HEK293 (cell line): ENCODE measurements at regions not wholly inside any gene's neighbourhood (a gene's known extent, or its start where the extent isn't known, plus 50 kb on each side); places are given as distances from the start of the nearest gene placed in this dataset.

Experiments used
- CTCF ChIA-PET: fragments of 350-600 bp; formaldehyde crosslinking; extraction: SDS; loops from one replicate; lab custom pipeline; 2021; ENCODE audit warnings: antibody characterized with exemption; lab: Yijun Ruan, JAX
- POLR2A ChIA-PET: fragments of 300-600 bp; formaldehyde crosslinking; extraction: SDS; loops from one replicate; lab custom pipeline; 2020; ENCODE audit warnings: antibody characterized with exemption, inconsistent platforms; lab: Yijun Ruan, JAX
- H3K27ac ChIP-seq: fragments of 200-500 bp; sonication (Bioruptor generic); 2 replicates; pipeline ENCODE4 v1.5.1; 2014; ENCODE audit warnings: low read depth, low read length, control low read depth, inconsistent platforms; ENCODE audit errors: extremely low read depth
- H3K36me3 ChIP-seq, 2 experiments: fragments of 200-500 bp in 1 of 2; sonication (Bioruptor generic) in 1 of 2; 1 replicate in 1 of 2; 2 replicates in 1 of 2; pipeline ENCODE4 v1.5.1; 2014 to 2017; ENCODE audit warnings: inconsistent platforms in 2 of 2, low read length in 2 of 2; ENCODE audit not compliant: control insufficient read depth in 2 of 2, insufficient read depth in 1 of 2
- H3K4me1 ChIP-seq: fragments of 200-500 bp; sonication (Bioruptor generic); 2 replicates; pipeline ENCODE4 v1.5.1; 2014; ENCODE audit warnings: mild to moderate bottlenecking, low read length, inconsistent platforms; ENCODE audit not compliant: control insufficient read depth, insufficient read depth
- H3K4me3 ChIP-seq: 2 replicates; pipeline ENCODE4 v1.5.1; 2011; ENCODE audit warnings: low read depth, mild to moderate bottlenecking, control low read depth, low read length, moderate library complexity
- H3K9me3 ChIP-seq: fragments of 200-500 bp; sonication (Bioruptor generic); 2 replicates; pipeline ENCODE4 v1.5.1; 2014; ENCODE audit warnings: low read depth, low read length, inconsistent platforms; ENCODE audit not compliant: control insufficient read depth, insufficient read depth
- GLI2 ChIP-seq: fragments of 450-650 bp; formaldehyde crosslinking; IDR thresholded peaks from 2 replicates; pipeline ENCODE4; 2017; ENCODE audit warnings: missing biosample characterization, missing genetic modification characterization, low read depth, borderline replicate concordance
- KLF8 ChIP-seq: fragments of 450-650 bp; formaldehyde crosslinking; IDR thresholded peaks from 2 replicates; pipeline ENCODE4 v1.5.1; 2016; ENCODE audit warnings: missing biosample characterization, missing genetic modification characterization
- OSR2 ChIP-seq: fragments of 450-650 bp; formaldehyde crosslinking; IDR thresholded peaks from 2 replicates; pipeline ENCODE4 v1.5.1; 2016; ENCODE audit warnings: missing biosample characterization, missing genetic modification characterization
- SCRT1 ChIP-seq: fragments of 450-650 bp; formaldehyde crosslinking; IDR thresholded peaks from 2 replicates; pipeline ENCODE4 v1.5.1; 2016; ENCODE audit warnings: missing biosample characterization, missing genetic modification characterization, borderline replicate concordance
- ZBTB48 ChIP-seq: fragments of 450-650 bp; formaldehyde crosslinking; IDR thresholded peaks from 2 replicates; pipeline ENCODE4 v1.5.1; 2016; ENCODE audit warnings: missing biosample characterization, missing genetic modification characterization
- ZNF114 ChIP-seq: fragments of 450-650 bp; formaldehyde crosslinking; IDR thresholded peaks from 2 replicates; pipeline ENCODE4 v1.5.0; 2017; ENCODE audit warnings: missing biosample characterization, missing genetic modification characterization
- ZNF133 ChIP-seq: fragments of 450-650 bp; formaldehyde crosslinking; IDR thresholded peaks from 2 replicates; pipeline ENCODE4 v1.5.1; 2016; ENCODE audit warnings: missing biosample characterization, missing genetic modification characterization
- ZNF155 ChIP-seq: fragments of 450-650 bp; formaldehyde crosslinking; IDR thresholded peaks from 2 replicates; pipeline ENCODE4 v1.5.1; 2016; ENCODE audit warnings: missing biosample characterization, missing genetic modification characterization
- ZNF175 ChIP-seq: fragments of 450-650 bp; formaldehyde crosslinking; IDR thresholded peaks from 2 replicates; pipeline ENCODE4 v1.5.1; 2016; ENCODE audit warnings: missing biosample characterization, missing genetic modification characterization
- ZNF19 ChIP-seq: fragments of 450-650 bp; formaldehyde crosslinking; IDR thresholded peaks from 2 replicates; pipeline ENCODE4; 2016; ENCODE audit warnings: missing biosample characterization, missing genetic modification characterization, low read depth
- ZNF211 ChIP-seq: fragments of 450-650 bp; formaldehyde crosslinking; IDR thresholded peaks from 2 replicates; pipeline ENCODE4 v1.5.1; 2016; ENCODE audit warnings: low read depth, missing biosample characterization, missing genetic modification characterization
- ZNF292 ChIP-seq: fragments of 450-650 bp; formaldehyde crosslinking; IDR thresholded peaks from 2 replicates; pipeline ENCODE4 v1.5.1; 2016; ENCODE audit warnings: low read depth, missing biosample characterization, missing genetic modification characterization, borderline replicate concordance
- ZNF311 ChIP-seq: fragments of 450-650 bp; formaldehyde crosslinking; IDR thresholded peaks from 2 replicates; pipeline ENCODE4 v1.5.1; 2017; ENCODE audit warnings: missing biosample characterization, missing genetic modification characterization, borderline replicate concordance
- ZNF335 ChIP-seq: fragments of 450-650 bp; formaldehyde crosslinking; conservative IDR thresholded peaks from 2 replicates; pipeline ENCODE4 v1.5.1; 2016; ENCODE audit warnings: missing biosample characterization, missing genetic modification characterization
- ZNF341 ChIP-seq: fragments of 450-650 bp; formaldehyde crosslinking; IDR thresholded peaks from 2 replicates; pipeline ENCODE4; 2016; ENCODE audit warnings: low read depth, missing biosample characterization, missing genetic modification characterization
- ZSCAN23 ChIP-seq: fragments of 450-650 bp; formaldehyde crosslinking; IDR thresholded peaks from 2 replicates; pipeline ENCODE4 v1.5.1; 2016; ENCODE audit warnings: missing biosample characterization, missing genetic modification characterization
- TF ChIP-seq, protein P1 (sequence below): fragments of 450-650 bp; IDR thresholded peaks from 2 replicates; pipeline ENCODE4 v1.5.1; 2018; ENCODE audit warnings: missing biosample characterization, missing genetic modification characterization
- TF ChIP-seq, protein P2 (sequence below): fragments of 450-650 bp; formaldehyde crosslinking; IDR thresholded peaks from 2 replicates; pipeline ENCODE4 v1.5.1; 2017; ENCODE audit warnings: missing biosample characterization, missing genetic modification characterization
- TF ChIP-seq, protein P3 (sequence below): fragments of 450-650 bp; formaldehyde crosslinking; IDR thresholded peaks from 2 replicates; pipeline ENCODE4 v1.5.1; 2016; ENCODE audit warnings: missing biosample characterization, missing genetic modification characterization, low read depth
- TF ChIP-seq, protein P4 (sequence below): fragments of 450-650 bp; formaldehyde crosslinking; IDR thresholded peaks from 2 replicates; pipeline ENCODE4 v1.5.1; 2016; ENCODE audit warnings: missing biosample characterization, missing genetic modification characterization
- TF ChIP-seq, protein P5 (sequence below): fragments of 450-650 bp; formaldehyde crosslinking; IDR thresholded peaks from 2 replicates; pipeline ENCODE4 v1.5.1; 2016; ENCODE audit warnings: missing biosample characterization, missing genetic modification characterization
- TF ChIP-seq, protein P6 (sequence below): fragments of 450-650 bp; formaldehyde crosslinking; IDR thresholded peaks from 2 replicates; pipeline ENCODE4 v1.5.1; 2017; ENCODE audit warnings: missing biosample characterization, missing genetic modification characterization

DNA sequence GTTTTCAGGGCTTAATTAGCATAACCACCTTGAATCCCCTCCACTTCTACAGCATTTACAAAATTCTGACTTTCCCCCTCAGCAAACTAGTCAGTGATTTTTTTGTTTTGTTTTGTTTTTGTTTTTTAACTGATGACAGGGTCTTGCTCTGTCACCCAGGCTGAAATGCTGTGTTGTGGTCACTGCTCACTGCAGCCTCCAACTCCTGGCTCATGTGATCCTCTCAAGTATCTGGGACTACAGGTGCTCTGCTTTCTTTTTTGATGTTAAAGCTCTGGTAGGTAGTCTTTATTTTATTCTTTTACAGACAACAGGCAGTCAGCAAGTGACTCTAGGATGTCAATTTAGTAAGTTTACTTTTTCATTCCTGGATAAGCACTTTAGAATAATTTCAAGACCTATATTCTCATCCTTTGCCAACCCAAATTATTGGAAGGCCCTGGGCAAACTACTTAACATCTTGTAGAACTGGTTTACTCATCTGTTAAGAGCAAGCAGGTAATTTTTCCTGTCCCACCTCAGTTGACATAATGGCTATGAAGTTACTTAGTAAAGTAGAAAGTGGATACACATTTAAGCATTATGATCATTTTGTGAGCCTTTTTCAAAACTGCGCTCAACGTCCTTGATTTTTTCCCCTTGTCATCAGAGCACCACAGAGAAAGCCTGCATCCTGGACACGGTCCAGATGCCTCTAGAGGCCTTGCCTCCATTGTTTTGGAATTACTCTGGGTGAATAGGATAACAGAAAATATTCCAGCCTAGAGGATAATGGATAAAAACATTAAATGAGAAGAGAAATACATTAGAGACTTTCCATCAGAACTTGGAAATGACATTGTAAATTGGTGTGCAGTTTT, 69.9 kb upstream of the NDUFB4 start:
- POLR2A ChIA-PET: no interaction called here
- no peaks in the 10 kb centered on the region for H3K36me3 ChIP-seq
- H3K27ac ChIP-seq: no peak overlapping the region
- H3K4me1 ChIP-seq: no peaks in the 10 kb centered on the region
- CTCF ChIA-PET: no interaction called here
- TF ChIP-seq GLI2: no peak
- no peak for TF ChIP-seq ZNF211 (tag by site-specific recombination)
- no peak for TF ChIP-seq ZNF19
- no peak for TF ChIP-seq OSR2 (tag by site-specific recombination)
- TF ChIP-seq, protein P1, sequence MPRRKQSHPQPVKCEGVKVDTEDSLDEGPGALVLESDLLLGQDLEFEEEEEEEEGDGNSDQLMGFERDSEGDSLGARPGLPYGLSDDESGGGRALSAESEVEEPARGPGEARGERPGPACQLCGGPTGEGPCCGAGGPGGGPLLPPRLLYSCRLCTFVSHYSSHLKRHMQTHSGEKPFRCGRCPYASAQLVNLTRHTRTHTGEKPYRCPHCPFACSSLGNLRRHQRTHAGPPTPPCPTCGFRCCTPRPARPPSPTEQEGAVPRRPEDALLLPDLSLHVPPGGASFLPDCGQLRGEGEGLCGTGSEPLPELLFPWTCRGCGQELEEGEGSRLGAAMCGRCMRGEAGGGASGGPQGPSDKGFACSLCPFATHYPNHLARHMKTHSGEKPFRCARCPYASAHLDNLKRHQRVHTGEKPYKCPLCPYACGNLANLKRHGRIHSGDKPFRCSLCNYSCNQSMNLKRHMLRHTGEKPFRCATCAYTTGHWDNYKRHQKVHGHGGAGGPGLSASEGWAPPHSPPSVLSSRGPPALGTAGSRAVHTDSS (tag by site-specific recombination): no peak
- TF ChIP-seq, protein P2, sequence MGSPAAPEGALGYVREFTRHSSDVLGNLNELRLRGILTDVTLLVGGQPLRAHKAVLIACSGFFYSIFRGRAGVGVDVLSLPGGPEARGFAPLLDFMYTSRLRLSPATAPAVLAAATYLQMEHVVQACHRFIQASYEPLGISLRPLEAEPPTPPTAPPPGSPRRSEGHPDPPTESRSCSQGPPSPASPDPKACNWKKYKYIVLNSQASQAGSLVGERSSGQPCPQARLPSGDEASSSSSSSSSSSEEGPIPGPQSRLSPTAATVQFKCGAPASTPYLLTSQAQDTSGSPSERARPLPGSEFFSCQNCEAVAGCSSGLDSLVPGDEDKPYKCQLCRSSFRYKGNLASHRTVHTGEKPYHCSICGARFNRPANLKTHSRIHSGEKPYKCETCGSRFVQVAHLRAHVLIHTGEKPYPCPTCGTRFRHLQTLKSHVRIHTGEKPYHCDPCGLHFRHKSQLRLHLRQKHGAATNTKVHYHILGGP (tag by site-specific recombination): no peak
- no peak for TF ChIP-seq ZNF155
- TF ChIP-seq, protein P3, sequence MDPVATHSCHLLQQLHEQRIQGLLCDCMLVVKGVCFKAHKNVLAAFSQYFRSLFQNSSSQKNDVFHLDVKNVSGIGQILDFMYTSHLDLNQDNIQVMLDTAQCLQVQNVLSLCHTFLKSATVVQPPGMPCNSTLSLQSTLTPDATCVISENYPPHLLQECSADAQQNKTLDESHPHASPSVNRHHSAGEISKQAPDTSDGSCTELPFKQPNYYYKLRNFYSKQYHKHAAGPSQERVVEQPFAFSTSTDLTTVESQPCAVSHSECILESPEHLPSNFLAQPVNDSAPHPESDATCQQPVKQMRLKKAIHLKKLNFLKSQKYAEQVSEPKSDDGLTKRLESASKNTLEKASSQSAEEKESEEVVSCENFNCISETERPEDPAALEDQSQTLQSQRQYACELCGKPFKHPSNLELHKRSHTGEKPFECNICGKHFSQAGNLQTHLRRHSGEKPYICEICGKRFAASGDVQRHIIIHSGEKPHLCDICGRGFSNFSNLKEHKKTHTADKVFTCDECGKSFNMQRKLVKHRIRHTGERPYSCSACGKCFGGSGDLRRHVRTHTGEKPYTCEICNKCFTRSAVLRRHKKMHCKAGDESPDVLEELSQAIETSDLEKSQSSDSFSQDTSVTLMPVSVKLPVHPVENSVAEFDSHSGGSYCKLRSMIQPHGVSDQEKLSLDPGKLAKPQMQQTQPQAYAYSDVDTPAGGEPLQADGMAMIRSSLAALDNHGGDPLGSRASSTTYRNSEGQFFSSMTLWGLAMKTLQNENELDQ: no peak
- no peak for TF ChIP-seq KLF8 (tag by site-specific recombination)
- TF ChIP-seq, protein P4, sequence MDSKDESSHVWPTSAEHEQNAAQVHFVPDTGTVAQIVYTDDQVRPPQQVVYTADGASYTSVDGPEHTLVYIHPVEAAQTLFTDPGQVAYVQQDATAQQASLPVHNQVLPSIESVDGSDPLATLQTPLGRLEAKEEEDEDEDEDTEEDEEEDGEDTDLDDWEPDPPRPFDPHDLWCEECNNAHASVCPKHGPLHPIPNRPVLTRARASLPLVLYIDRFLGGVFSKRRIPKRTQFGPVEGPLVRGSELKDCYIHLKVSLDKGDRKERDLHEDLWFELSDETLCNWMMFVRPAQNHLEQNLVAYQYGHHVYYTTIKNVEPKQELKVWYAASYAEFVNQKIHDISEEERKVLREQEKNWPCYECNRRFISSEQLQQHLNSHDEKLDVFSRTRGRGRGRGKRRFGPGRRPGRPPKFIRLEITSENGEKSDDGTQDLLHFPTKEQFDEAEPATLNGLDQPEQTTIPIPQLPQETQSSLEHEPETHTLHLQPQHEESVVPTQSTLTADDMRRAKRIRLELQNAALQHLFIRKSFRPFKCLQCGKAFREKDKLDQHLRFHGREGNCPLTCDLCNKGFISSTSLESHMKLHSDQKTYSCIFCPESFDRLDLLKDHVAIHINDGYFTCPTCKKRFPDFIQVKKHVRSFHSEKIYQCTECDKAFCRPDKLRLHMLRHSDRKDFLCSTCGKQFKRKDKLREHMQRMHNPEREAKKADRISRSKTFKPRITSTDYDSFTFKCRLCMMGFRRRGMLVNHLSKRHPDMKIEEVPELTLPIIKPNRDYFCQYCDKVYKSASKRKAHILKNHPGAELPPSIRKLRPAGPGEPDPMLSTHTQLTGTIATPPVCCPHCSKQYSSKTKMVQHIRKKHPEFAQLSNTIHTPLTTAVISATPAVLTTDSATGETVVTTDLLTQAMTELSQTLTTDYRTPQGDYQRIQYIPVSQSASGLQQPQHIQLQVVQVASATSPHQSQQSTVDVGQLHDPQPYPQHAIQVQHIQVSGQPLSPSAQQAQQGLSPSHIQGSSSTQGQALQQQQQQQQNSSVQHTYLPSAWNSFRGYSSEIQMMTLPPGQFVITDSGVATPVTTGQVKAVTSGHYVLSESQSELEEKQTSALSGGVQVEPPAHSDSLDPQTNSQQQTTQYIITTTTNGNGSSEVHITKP (tag by site-specific recombination): no peak
- TF ChIP-seq ZNF292 (tag by site-specific recombination): no peak
- no peak for TF ChIP-seq ZNF175
- TF ChIP-seq ZNF341 (tag by site-specific recombination): no peak
- no peak overlapping the region for H3K4me3 ChIP-seq
- H3K9me3 ChIP-seq: no peaks in the 10 kb centered on the region

DNA sequence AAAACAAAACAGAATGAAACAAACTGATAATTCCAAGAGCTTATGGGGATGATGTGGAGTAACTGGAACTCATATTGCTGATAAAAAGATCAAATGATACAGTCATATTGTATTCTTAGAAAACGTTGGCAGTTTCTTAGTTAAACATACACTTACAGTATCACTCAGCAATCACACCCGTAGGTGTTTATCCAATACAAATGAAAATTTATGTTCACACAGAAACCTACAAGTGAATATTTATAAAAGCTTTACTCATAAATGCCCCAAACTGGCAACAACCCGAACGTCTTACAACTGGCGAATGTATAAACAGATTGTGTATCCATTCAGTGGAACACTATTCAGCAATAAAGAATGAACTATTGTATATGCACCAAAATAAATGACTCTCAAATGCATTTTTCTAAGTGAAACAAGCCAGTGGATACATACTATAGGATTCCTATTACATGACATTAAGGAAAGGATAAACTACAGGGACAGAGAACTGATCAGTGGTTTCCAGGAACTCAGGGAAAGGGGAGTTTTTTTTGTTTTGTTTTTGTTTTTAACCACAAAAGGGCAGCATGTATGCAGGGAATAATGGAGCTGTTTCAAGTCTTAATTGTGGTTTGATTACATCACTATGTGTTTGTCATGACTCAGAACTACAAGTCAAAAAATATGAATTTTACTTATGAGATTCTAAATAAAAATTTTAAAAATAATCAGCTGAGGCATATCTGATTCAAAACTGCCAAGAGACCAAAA, 71.8 kb upstream of the NDUFB4 start:
- CTCF ChIA-PET: interaction anchor here (0.7 to 0.8 kb wide), 3 partner anchors 34 to 281 kb away, joined by 3 to 4 read pairs (median 3); no protein-coding TSS in a partner anchor
- no peak for TF ChIP-seq SCRT1 (tag by site-specific recombination)
- TF ChIP-seq ZNF114 (tag by site-specific recombination): no peak
- TF ChIP-seq ZNF311: no peak
- TF ChIP-seq, protein P5, sequence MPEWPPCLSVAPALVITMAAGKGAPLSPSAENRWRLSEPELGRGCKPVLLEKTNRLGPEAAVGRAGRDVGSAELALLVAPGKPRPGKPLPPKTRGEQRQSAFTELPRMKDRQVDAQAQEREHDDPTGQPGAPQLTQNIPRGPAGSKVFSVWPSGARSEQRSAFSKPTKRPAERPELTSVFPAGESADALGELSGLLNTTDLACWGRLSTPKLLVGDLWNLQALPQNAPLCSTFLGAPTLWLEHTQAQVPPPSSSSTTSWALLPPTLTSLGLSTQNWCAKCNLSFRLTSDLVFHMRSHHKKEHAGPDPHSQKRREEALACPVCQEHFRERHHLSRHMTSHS (tag by site-specific recombination): no peak
- TF ChIP-seq ZNF133 (tag by site-specific recombination): no peak
- no peak for TF ChIP-seq ZSCAN23 (tag by site-specific recombination)
- TF ChIP-seq ZBTB48 (tag by site-specific recombination): no peak
- TF ChIP-seq, protein P6, sequence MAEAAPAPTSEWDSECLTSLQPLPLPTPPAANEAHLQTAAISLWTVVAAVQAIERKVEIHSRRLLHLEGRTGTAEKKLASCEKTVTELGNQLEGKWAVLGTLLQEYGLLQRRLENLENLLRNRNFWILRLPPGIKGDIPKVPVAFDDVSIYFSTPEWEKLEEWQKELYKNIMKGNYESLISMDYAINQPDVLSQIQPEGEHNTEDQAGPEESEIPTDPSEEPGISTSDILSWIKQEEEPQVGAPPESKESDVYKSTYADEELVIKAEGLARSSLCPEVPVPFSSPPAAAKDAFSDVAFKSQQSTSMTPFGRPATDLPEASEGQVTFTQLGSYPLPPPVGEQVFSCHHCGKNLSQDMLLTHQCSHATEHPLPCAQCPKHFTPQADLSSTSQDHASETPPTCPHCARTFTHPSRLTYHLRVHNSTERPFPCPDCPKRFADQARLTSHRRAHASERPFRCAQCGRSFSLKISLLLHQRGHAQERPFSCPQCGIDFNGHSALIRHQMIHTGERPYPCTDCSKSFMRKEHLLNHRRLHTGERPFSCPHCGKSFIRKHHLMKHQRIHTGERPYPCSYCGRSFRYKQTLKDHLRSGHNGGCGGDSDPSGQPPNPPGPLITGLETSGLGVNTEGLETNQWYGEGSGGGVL: no peak
- TF ChIP-seq ZNF335 (tag by site-specific recombination): no peak

More for the DNA sequence above, 71.8 kb upstream of the NDUFB4 start:
- H3K4me1 ChIP-seq: no peaks in the 10 kb centered on the region
- no peaks in the 10 kb centered on the region for H3K9me3 ChIP-seq
- H3K27ac ChIP-seq: no peak overlapping the region
- POLR2A ChIA-PET: no interaction called here
- H3K4me3 ChIP-seq: no peak overlapping the region
- H3K36me3 ChIP-seq: no peaks in the 10 kb centered on the region
